ENCODE measurements at regions not wholly inside any gene's neighbourhood (a gene's known extent, or its start where the extent isn't known, plus 50 kb on each side); places are given as distances from the start of the nearest gene placed in this dataset.

GRCh38 chr4:13998850-13999445, 371.4 kb upstream of the BOD1L1 start:
- TF ChIP-seq CTCF (IDR thresholded peaks at IDR 0.05) (no peak), EP300 (IDR thresholded peaks at IDR 0.05) (no peak)
